ENCODE measurements at regions not wholly inside any gene's neighbourhood (a gene's known extent, or its start where the extent isn't known, plus 50 kb on each side); places are given as distances from the start of the nearest gene placed in this dataset.

GRCh38 chr14:66361013-66361412 is 125.2 kb upstream of the CCDC196 start:
- TF ChIP-seq CTCF (IDR thresholded peaks at IDR 0.05) (no peak), POLR2A (IDR thresholded peaks at IDR 0.05) (no peak)
- Histone ChIP-seq H3K27me3 (no peaks in the 10 kb centered on the region), H3K9me3 (no peaks in the 10 kb centered on the region), H3K36me3 (replicated peaks in 1 of 2; ENCODE audit: insufficient read depth in 1 of 2, low read depth in 2 of 2) (no peaks in the 10 kb centered on the region), H3K4me1 (no peaks in the 10 kb centered on the region), H3K4me3 (no peak overlapping the region), H3K27ac (no peak overlapping the region)
- WGBS, 2 donors = 2 to 12% methylated on average over 2 of the region's 2 CpGs
- DNase-seq (no peak), ATAC-seq (no peak)
- intact Hi-C loops (cut with DNase I) = no loop called here

GRCh38 chr14:66365388-66365787 is 120.8 kb upstream of the CCDC196 start:
- 93 to 98% methylated on average over 4 of the region's 4 CpGs for WGBS, 2 donors
- intact Hi-C loops (cut with DNase I) = no loop called here
- DNase-seq = no peak
- no peaks in the 10 kb centered on the region for H3K27me3 ChIP-seq
- no peak for TF ChIP-seq POLR2A (IDR thresholded peaks at IDR 0.05)
- TF ChIP-seq CTCF (IDR thresholded peaks at IDR 0.05) = no peak
- no peak for ATAC-seq
- no peaks in the 10 kb centered on the region for H3K4me1 ChIP-seq
- no peaks in the 10 kb centered on the region for H3K9me3 ChIP-seq
- H3K4me3 ChIP-seq = no peak overlapping the region
- no peaks in the 10 kb centered on the region for H3K36me3 ChIP-seq (replicated peaks in 1 of 2; ENCODE audit: insufficient read depth in 1 of 2, low read depth in 2 of 2)
- H3K27ac ChIP-seq = no peak overlapping the region

DNA sequence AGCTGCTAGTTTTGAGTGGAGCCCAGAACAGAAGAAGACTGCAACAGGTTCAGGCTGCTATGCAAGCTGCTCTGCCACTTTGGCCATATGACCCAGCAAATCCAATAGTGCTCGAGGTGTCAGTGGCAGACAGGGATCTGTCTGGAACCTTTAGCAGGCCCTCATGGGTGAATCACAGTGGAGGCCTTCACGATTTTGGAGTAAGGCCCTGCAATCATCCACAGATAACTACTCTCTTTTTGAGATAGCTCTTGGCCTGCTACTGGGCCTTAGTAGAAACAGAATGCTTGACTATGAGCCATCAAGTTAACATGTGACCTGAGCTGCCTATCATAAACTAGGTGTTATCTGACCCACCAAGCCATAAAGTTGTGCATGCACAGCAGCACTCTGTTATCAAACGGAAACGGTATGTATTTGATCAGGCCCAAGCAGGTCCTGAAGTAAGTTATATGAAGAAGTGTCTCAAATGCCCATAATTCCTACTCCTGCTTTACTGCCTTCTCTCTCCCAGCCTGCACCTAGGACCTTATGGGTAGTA is 116.9 kb upstream of the CCDC196 start:
- Histone ChIP-seq H3K27ac (no peak overlapping the region), H3K36me3 (replicated peaks in 1 of 2; ENCODE audit: insufficient read depth in 1 of 2, low read depth in 2 of 2) (no peaks in the 10 kb centered on the region), H3K4me3 (no peak overlapping the region), H3K27me3 (no peaks in the 10 kb centered on the region), H3K4me1 (no peaks in the 10 kb centered on the region), H3K9me3 (no peaks in the 10 kb centered on the region)
- DNase-seq (no peak), ATAC-seq (no peak)
- WGBS, 2 donors = 55 to 60% methylated on average over 4 of the region's 4 CpGs
- intact Hi-C loops (cut with DNase I) = no loop called here
- TF ChIP-seq POLR2A (IDR thresholded peaks at IDR 0.05) (no peak), CTCF (IDR thresholded peaks at IDR 0.05) (no peak)

- no peaks in the 10 kb centered on the region for H3K9me3 ChIP-seq
- H3K36me3 ChIP-seq (replicated peaks in 1 of 2; ENCODE audit: insufficient read depth in 1 of 2, low read depth in 2 of 2) = no peaks in the 10 kb centered on the region
- ATAC-seq (no peak), DNase-seq (no peak)
- WGBS, 2 donors = 69 to 71% methylated on average over 2 of the region's 2 CpGs
- no peaks in the 10 kb centered on the region for H3K27me3 ChIP-seq
- no peaks in the 10 kb centered on the region for H3K4me1 ChIP-seq
- no peak for TF ChIP-seq CTCF (IDR thresholded peaks at IDR 0.05)
- no peak for TF ChIP-seq POLR2A (IDR thresholded peaks at IDR 0.05)
- intact Hi-C loops (cut with DNase I) = no loop called here
- no peak overlapping the region for H3K27ac ChIP-seq
- no peak overlapping the region for H3K4me3 ChIP-seq
Measured at GRCh38 chr14:66371776-66372175, 114.4 kb upstream of the CCDC196 start.

Measured in body of pancreas (tissue), 4 donors.